Psoas muscle (tissue), 7 donors: ENCODE measurements at regions not wholly inside any gene's neighbourhood (a gene's known extent, or its start where the extent isn't known, plus 50 kb on each side); places are given as distances from the start of the nearest gene placed in this dataset.

ENCODE experiments used
- ATAC-seq, 4 donors: fragments of 200-7000 bp; cut with Tn5 transposase; one replicate each; pipeline ENCODE4 v1.9.1; 2020; ENCODE audit warnings: moderate library complexity in 3 of 4, mild to moderate bottlenecking in 2 of 4
- DNase-seq, 2 donors: peaks; one replicate each; pipeline ENCODE4 v3.0.0-alpha.2; 2020
- H3K27ac ChIP-seq: fragments of 200-600 bp; one replicate; pipeline ENCODE4 v1.8.0; 2022
- H3K27me3 ChIP-seq, 3 donors: fragments of 200-600 bp in 1 of 3; one replicate each; pipeline versions ENCODE4 v1.6.1 to v1.8.0; 2013 to 2022; ENCODE audit warnings: low read length in 2 of 3, mild to moderate bottlenecking in 2 of 3, moderate library complexity in 1 of 3; ENCODE audit not compliant: insufficient read depth in 3 of 3
- H3K36me3 ChIP-seq, 2 donors: fragments of 200-600 bp in 1 of 2; one replicate each; pipeline versions ENCODE4 v1.6.1 to v1.8.0; 2013 to 2022; ENCODE audit warnings: low read depth in 1 of 2, mild to moderate bottlenecking in 1 of 2, moderate library complexity in 1 of 2; ENCODE audit not compliant: insufficient read depth in 1 of 2
- H3K4me1 ChIP-seq: fragments of 200-600 bp; one replicate; pipeline ENCODE4 v1.8.0; 2022
- H3K4me3 ChIP-seq: fragments of 200-600 bp; one replicate; pipeline ENCODE4 v1.8.0; 2022; ENCODE audit warnings: mild to moderate bottlenecking
- H3K9me3 ChIP-seq: fragments of 200-600 bp; one replicate; pipeline ENCODE4 v1.8.0; 2022
- CTCF ChIP-seq: fragments of 200-600 bp; IDR thresholded peaks from one replicate; pipeline ENCODE4 v1.8.0; 2022; ENCODE audit warnings: antibody characterized with exemption
- WGBS, 3 donors: extraction: QIAGEN DNeasy Blood & Tissue Kit; methylation state at CpG; one replicate each; pipeline versions ENCODE4 v1.1.6 to v1.1.7; 2013; 5-methylcytosine and 5-hydroxymethylcytosine counted together
- intact Hi-C, 2 donors: fragments of 100-400 bp; cut with DNase I; formaldehyde crosslinking; loops; one replicate each; pipeline versions ENCODE4 v1.11.0 to v1.14.2; 2022
- donor health status: healthy with polysubstance abuse.
- donor health status: DM: no; HTN: no; CAD: no; lungs with moderate emphysema.
- donor health status: Bipolar disorder and iron deficiency.
- donor health status: healthy.
- donor health status: DM: yes; HTN: yes; CAD: no.
- donor health status: DM: no; HTN: no; CAD: no.
- donor health status: DM: yes; HTN: yes; CAD: no.

DNA sequence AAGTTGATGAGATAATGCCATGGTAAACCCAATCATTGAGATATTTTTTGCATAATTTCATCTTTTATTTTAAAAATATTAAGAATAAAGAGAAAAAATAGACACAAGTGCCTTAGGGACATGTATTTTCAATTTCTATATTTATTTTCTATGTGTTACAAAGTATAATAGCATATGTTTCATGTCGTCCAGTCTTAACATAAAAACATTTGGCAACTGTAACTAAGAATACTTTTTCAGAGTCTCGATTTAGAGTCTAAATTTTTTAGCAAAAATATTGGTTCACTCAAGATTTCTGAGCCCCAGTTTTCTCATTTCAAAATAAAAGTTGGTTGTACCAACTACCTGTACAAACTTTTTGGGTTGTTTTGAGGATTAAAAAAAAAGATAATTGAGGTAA, 511.4 kb upstream of the ZNF385D start:
- Histone ChIP-seq H3K9me3 (no peaks in the 10 kb centered on the region), H3K27me3 (no peaks in the 10 kb centered on the region), H3K4me3 (no peak overlapping the region), H3K36me3 (no peaks in the 10 kb centered on the region), H3K27ac (no peak overlapping the region), H3K4me1 (no peaks in the 10 kb centered on the region)
- DNase-seq = no peak
- intact Hi-C loops = no loop called here
- no peak for TF ChIP-seq CTCF
- ATAC-seq = no peak
- 30 to 39% (median 31%) methylated on average over 2 of the region's 2 CpGs for WGBS, 3 donors

GRCh38 chr3:22263042-22263441, 512.0 kb upstream of the ZNF385D start:
- intact Hi-C loops = no loop called here
- Histone ChIP-seq H3K27me3 (no peaks in the 10 kb centered on the region), H3K36me3 (no peaks in the 10 kb centered on the region), H3K9me3 (no peaks in the 10 kb centered on the region), H3K4me1 (no peaks in the 10 kb centered on the region), H3K27ac (no peak overlapping the region), H3K4me3 (no peak overlapping the region)
- ATAC-seq (no peak), DNase-seq (no peak)
- WGBS, 3 donors = 74 to 79% (median 74%) methylated on average over 2 of the region's 2 CpGs
- TF ChIP-seq CTCF = no peak

DNA sequence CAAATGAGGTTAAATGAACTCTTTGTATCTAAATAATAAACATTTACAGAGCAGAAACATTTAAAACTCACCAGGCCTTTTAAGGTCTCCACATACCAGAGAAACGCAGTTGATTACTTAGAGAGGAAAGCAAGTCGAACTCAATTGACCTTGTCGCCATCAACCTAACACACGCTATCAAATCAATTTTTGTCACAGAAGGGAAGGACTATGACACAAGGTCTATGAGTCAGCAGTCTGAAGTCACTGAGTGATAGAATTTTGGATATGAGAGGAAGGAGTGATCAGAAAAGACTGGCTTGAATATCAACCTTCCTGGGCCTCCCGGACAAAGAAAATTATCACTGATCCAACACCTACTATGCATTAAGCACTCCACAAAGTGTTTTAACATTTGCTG, 514.4 kb upstream of the ZNF385D start:
- intact Hi-C loops = no loop called here
- ATAC-seq = no peak
- no peaks in the 10 kb centered on the region for H3K36me3 ChIP-seq
- H3K9me3 ChIP-seq = no peaks in the 10 kb centered on the region
- no peak overlapping the region for H3K4me3 ChIP-seq
- DNase-seq = no peak
- no peaks in the 10 kb centered on the region for H3K27me3 ChIP-seq
- WGBS, 3 donors = 80 to 85% (median 85%) methylated on average over 5 of the region's 5 CpGs
- no peak for TF ChIP-seq CTCF
- no peak overlapping the region for H3K27ac ChIP-seq
- H3K4me1 ChIP-seq = no peaks in the 10 kb centered on the region

GRCh38 chr3:22269831-22270230, 518.8 kb upstream of the ZNF385D start:
- ATAC-seq (no peak), DNase-seq (no peak)
- intact Hi-C loops = no loop called here
- Histone ChIP-seq H3K27ac (no peak overlapping the region), H3K4me3 (no peak overlapping the region), H3K4me1 (no peaks in the 10 kb centered on the region), H3K36me3 (no peaks in the 10 kb centered on the region), H3K9me3 (no peaks in the 10 kb centered on the region), H3K27me3 (no peaks in the 10 kb centered on the region)
- no peak for TF ChIP-seq CTCF
- WGBS, 3 donors = 38 to 45% (median 39%) methylated on average over 2 of the region's 2 CpGs

- ATAC-seq (no peak), DNase-seq (no peak)
- Histone ChIP-seq H3K36me3 (no peaks in the 10 kb centered on the region), H3K9me3 (no peaks in the 10 kb centered on the region), H3K27me3 (no peaks in the 10 kb centered on the region), H3K27ac (no peak overlapping the region), H3K4me1 (no peaks in the 10 kb centered on the region), H3K4me3 (no peak overlapping the region)
- 85 to 95% (median 93%) methylated on average over 2 of the region's 2 CpGs for WGBS, 3 donors
- no peak for TF ChIP-seq CTCF
- intact Hi-C loops = no loop called here
Observed at GRCh38 chr3:22276351-22276750, 525.3 kb upstream of the ZNF385D start.
